ENCODE measurements at regions not wholly inside any gene's neighbourhood (a gene's known extent, or its start where the extent isn't known, plus 50 kb on each side); places are given as distances from the start of the nearest gene placed in this dataset.
"Not testable (repeated sequence)": the region's sequence is repeated elsewhere in the genome, so short reads cannot be mapped to it uniquely, and the experiment has no call there.

GRCh38 chr10:108962172-108962571 is 961.1 kb downstream of the XPNPEP1 start:
- DNase-seq (ENCODE audit: low spot score), result no peak

DNA sequence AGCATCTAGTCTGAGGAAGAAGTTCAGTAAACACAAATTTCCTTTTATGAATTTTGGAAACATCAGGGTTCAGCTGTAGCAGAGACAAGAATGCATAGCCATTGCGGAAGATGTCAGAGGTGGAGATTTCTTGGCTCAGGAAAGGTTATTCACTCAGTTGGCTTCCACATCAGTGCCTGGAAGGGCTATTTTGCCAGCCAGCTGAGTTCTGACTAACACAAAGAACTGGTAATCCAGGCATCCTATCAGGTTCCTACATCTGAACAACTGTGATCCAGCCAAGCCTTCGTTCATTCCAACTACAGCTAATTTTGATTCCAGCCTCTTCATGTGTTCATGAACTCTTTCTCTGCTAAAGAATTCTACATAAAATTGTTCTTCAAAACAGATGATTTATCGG is 965.6 kb downstream of the XPNPEP1 start:
- no peak for DNase-seq (ENCODE audit: low spot score)

DNA sequence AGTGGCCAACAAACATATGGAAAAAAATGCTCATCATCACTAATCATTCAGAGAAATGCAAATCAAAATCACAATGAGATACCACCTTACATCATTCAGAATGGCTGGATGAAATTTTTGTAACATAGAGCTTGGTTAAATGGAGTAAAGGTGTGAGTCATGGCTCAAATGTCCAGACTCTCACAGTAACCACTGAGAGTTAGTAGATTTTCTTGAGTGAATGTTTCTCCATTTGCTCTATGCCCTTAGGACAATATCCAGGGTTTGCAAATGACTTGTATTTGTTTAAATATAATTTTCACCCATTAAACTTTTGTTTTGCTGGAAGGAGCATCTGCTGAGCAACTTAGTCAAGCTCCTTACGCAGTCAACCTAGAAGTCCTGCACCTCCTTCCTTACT is 967.2 kb downstream of the XPNPEP1 start:
- DNase-seq (ENCODE audit: low spot score), result no peak

- not testable (repeated sequence) for DNase-seq (ENCODE audit: low spot score)
Measured at GRCh38 chr10:108920029-108920428, 1003.3 kb downstream of the XPNPEP1 start.

- peak; percentile 42 for DNase-seq (ENCODE audit: low spot score)
Measured at GRCh38 chr10:108913300-108913699, 1010.0 kb downstream of the XPNPEP1 start.

GRCh38 chr10:108911814-108912541 is 1011.3 kb downstream of the XPNPEP1 start:
- DNase-seq (ENCODE audit: low spot score), result peak; percentile 88

DNA sequence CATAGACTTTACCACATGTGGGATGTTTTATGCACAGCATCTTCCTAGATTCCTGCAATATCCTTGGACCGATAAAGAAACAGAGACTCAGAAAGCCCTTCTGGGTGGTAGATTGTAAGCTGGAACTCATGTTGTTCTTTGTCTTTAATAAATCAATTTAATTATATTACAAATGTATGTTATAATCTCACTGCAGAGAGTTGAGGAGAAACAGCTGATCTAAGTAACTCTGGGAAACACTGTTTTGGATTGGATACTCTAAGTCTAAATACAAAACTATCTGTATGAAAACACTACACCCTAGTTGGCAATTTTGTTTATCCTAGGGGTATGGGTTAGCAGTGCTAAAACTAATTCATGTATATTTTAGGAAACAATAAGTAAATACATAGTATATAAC is 1015.2 kb downstream of the XPNPEP1 start:
- DNase-seq (ENCODE audit: low spot score), result no peak

DNA sequence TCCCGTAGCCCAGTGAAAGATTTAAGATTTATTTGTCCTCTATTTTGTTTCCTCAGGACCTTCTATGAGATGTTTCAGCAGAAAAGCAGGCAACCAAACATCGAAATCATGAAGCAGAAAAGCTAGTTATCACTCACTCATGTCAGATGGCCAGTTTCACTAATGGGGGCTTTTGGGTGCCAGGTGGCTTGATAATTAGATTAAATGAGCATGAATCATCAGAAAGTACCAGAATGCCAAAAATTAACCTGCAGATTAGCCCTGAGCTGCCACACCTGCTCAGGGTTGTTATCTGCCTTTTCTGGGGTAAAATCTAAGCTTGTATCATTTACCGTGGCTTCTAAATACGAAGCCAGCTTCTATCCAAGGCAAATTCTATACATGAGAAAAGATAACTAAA is 1017.5 kb downstream of the XPNPEP1 start:
- no peak for DNase-seq (ENCODE audit: low spot score)

GRCh38 chr10:108905171-108905570 is 1018.1 kb downstream of the XPNPEP1 start:
- no peak for DNase-seq (ENCODE audit: low spot score)

GRCh38 chr10:108904163-108904838 is 1019.0 kb downstream of the XPNPEP1 start:
- peak; percentile 43 for DNase-seq (ENCODE audit: low spot score)

DNA sequence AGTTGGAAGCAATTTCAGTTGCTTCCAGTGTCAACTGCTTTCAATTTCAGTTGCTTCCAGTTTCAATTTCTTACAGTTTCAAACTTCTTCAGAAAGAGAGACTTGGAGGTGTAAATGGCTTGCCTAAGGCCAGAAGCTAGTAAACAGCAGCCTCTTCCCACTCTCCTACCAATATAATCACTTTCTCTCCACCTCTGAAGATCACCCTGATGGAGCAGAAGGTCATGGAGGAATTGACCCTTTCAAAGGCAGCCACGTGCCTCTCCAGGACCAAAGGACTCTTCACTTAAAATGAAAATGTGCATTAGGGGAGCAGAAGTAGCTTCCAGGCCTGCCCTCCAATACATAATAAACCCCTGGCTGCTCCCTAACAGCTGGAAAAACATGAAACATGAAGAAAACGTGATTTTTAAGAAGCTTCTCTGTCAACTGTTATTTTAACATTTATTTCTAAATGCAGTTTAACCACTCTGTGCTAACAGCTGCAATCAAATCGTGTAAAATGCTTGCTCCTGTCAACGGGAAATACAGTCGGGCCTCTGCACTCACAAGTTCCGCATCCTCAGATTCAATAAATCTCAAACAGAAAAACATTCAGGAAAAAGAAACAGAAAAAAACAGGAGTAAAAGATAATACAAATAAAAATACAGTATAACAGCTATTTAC is 1020.6 kb downstream of the XPNPEP1 start:
- DNase-seq (ENCODE audit: low spot score), result no peak

DNA sequence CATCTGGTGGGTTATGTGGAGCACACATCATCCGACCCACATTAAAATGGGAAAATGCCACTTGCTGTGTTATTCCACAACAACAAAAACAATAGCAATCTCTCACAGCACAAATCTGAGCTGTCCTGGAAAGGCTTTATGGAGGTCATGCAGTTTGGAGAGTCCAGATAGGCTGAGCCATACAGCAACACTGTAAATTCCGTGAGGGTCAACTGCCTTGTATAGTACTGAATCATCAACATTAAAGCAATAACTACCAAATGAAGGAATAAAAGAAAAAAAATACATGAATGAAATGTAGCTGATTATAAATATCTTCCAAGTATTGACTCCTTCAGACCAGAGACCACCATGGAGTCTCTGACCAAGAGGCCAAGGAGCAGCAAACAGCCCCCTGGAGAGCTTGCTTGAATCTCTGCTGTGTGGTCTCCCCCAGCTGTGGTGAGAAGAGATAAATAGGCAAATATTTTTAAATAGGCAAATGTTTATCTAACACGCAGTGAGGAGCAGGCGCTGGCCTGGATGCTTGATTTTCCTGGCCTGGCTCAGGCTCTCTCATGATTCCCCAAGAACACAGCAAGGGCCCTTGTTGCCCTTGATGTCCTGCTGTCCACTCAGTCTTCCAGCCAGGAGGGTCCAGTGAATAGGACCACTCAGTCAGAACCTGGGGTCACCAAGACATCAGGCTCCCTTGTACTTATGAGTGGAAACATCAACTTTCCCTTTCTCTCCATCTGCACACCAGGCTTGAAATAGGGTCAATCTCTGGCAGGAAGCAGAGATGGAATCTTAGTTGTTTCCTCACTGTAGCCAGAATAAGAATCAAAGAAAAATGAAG is 1021.3 kb downstream of the XPNPEP1 start:
- DNase-seq (ENCODE audit: low spot score), result no peak

- DNase-seq (ENCODE audit: low spot score), result peak; percentile 13
Measured at GRCh38 chr10:108899670-108900069, 1023.6 kb downstream of the XPNPEP1 start.

- no peak for DNase-seq (ENCODE audit: low spot score)
Measured at GRCh38 chr10:108894402-108895301, 1028.7 kb downstream of the XPNPEP1 start.

DNA sequence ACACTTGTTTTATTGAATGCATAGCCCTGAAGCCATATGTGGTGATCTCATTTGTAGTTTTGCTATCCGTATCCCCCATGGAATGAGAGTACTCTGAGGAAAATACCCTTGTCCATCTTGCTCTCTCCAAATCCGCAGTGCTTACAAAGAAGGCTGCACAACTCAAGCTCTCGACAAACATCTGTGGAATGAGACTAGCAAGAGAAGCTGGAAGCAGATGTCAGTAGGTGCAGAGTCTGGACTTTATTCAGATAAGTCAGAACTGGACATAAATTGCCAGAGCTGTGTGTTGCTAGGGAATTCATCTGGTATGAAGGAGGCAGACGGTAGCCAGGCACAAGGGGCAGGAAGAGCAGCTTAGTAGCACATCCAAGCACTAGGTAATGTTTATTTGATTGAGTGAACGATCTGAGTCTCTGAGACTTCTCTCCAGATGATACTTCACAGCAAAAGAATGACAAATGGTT is 1046.2 kb downstream of the XPNPEP1 start:
- DNase-seq (ENCODE audit: low spot score), result peak; percentile 1

DNA sequence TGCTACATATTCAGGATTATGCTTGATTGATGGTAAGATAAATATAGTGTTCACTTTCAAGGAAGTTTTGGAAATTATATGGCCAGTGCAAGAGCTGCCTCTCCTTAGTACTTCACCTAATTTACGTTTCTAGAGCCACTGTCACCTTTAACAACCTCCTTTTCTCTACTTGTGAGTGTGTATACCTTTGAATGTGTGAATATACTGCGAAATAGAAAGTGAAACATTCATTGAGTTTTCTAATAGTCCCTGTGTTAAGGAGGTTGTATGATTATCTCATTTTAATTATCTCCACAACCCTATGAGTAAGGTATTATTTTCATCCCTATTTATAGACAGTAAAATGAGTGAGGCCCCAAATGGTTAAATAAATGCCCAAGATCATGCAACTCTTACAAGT is 1050.5 kb downstream of the XPNPEP1 start:
- no peak for DNase-seq (ENCODE audit: low spot score)

GRCh38 chr10:108868881-108869280 is 1054.4 kb downstream of the XPNPEP1 start:
- no peak for DNase-seq (ENCODE audit: low spot score)

DNA sequence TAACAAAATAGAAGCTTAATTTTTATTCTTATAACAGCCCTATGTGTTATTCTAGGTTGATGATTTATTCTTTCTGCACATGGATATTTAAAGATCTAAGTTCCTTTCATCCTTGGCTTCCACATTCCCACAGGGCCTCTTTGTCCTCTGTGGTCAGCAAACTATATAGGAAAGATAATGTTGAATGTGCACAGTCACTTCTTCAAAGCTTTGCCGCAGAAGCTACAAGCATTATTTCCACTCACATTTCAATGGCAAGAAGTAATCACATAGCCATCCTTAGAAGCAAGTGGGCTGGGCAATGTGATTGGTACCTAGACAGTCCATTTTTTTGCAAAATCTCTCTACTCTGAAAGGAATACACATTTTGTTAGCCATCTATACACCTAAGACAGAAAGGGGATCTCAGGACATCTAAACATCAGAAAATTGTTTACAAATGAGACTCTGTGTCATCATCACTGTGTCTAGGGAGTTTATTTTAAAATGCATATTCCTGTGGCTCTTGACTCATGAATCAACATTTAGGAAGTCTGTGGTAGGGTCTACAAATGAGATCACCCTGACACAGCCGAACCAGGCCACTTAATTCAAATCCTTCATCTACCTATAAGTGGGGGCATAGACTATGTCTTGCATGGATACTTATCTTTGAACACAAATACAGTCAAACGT is 1060.5 kb downstream of the XPNPEP1 start:
- no peak for DNase-seq (ENCODE audit: low spot score)

GRCh38 chr10:108861181-108861754 is 1062.0 kb downstream of the XPNPEP1 start:
- DNase-seq (ENCODE audit: low spot score), result no peak

DNA sequence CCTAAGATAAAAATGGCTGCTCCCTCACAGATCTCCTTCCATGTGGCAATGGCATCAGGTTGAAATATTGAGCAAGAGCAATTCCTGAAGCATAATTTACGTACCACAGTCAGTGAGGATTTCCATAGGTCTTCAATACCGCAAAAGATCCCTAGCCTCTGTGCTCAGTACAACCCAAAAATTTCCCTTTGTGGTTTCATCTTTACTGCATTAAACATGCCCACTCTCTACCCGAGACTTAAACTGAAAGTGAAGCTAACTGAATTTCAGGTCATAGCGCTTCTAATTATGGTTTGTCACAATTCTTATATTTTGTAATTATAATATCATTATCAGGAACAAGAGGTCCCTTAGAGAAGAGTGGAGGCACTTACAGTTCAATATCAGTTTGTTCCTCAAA is 1071.1 kb downstream of the XPNPEP1 start:
- DNase-seq (ENCODE audit: low spot score), result no peak

Measured in kidney tubule cell (primary cell).